SK-N-SH treated with all-trans-retinoic acid at 6 μM for 48 hours (cell line): ENCODE measurements at regions not wholly inside any gene's neighbourhood (a gene's known extent, or its start where the extent isn't known, plus 50 kb on each side); places are given as distances from the start of the nearest gene placed in this dataset.

Source experiments
- ATAC-seq: fragments of 200-7000 bp; cut with Tn5 transposase; 3 replicates; pipeline ENCODE4 v1.9.1; 2020; ENCODE audit warnings: mild to moderate bottlenecking, moderate library complexity
- ARNTL ChIP-seq: fragments of 450-650 bp; formaldehyde crosslinking; IDR thresholded peaks from 2 replicates; pipeline ENCODE4 v1.5.0; 2020; ENCODE audit warnings: low read depth, mild to moderate bottlenecking, moderate library complexity, borderline replicate concordance
- BACH2 ChIP-seq: fragments of 250-450 bp; sonication (Bioruptor Pico); IDR thresholded peaks from 2 replicates; pipeline ENCODE4 v1.9.0; 2021; ENCODE audit warnings: mild to moderate bottlenecking, borderline replicate concordance
- CSDC2 ChIP-seq: fragments of 250-450 bp; sonication (Bioruptor Pico); IDR thresholded peaks from 2 replicates; pipeline ENCODE4 v1.5.0; 2020; ENCODE audit warnings: mild to moderate bottlenecking, moderate library complexity
- ESRRG ChIP-seq: fragments of 250-450 bp; sonication (Bioruptor Pico); IDR thresholded peaks from 2 replicates; pipeline ENCODE4 v1.6.1; 2021; ENCODE audit warnings: mild to moderate bottlenecking
- GLIS3 ChIP-seq: fragments of 250-450 bp; sonication (Bioruptor Pico); IDR thresholded peaks from 2 replicates; pipeline ENCODE4 v1.5.0; 2020; ENCODE audit warnings: mild to moderate bottlenecking, moderate library complexity
- ISL1 ChIP-seq: fragments of 250-450 bp; sonication (Bioruptor Pico); IDR thresholded peaks from 2 replicates; pipeline ENCODE4 v2.1.2; 2022; ENCODE audit warnings: mild to moderate bottlenecking, moderate library complexity
- OSR1 ChIP-seq: fragments of 250-450 bp; sonication (Bioruptor Pico); IDR thresholded peaks from 2 replicates; pipeline ENCODE4 v1.8.0; 2022; ENCODE audit warnings: moderate library complexity, mild to moderate bottlenecking, inconsistent platforms
- PPARA ChIP-seq: fragments of 250-450 bp; sonication (Bioruptor Pico); IDR thresholded peaks from 2 replicates; pipeline ENCODE4 v1.5.0; 2020; ENCODE audit warnings: mild to moderate bottlenecking, borderline replicate concordance
- RARB ChIP-seq: fragments of 250-450 bp; sonication (Bioruptor Pico); IDR thresholded peaks from 2 replicates; pipeline ENCODE4 v1.8.0; 2021; ENCODE audit warnings: mild to moderate bottlenecking, moderate library complexity
- SNAI2 ChIP-seq: fragments of 250-450 bp; sonication (Bioruptor Pico); IDR thresholded peaks from 2 replicates; pipeline ENCODE4 v1.5.0; 2020; ENCODE audit warnings: mild to moderate bottlenecking, moderate library complexity
- TCF4 ChIP-seq: fragments of 250-450 bp; sonication (Bioruptor Pico); IDR thresholded peaks from 2 replicates; pipeline ENCODE4 v1.8.0; 2021; ENCODE audit warnings: mild to moderate bottlenecking, moderate library complexity, borderline replicate concordance
- TOX ChIP-seq: fragments of 250-450 bp; sonication (Bioruptor Pico); IDR thresholded peaks from 2 replicates; pipeline ENCODE4 v1.8.0; 2021; ENCODE audit warnings: mild to moderate bottlenecking, moderate library complexity, borderline replicate concordance
- ZC3H10 ChIP-seq: fragments of 250-450 bp; sonication (Bioruptor Pico); IDR thresholded peaks from 2 replicates; pipeline ENCODE4 v1.5.1; 2021; ENCODE audit warnings: mild to moderate bottlenecking, moderate library complexity
- ZFP3 ChIP-seq: fragments of 250-450 bp; sonication (Bioruptor Pico); IDR thresholded peaks from 2 replicates; pipeline ENCODE4 v1.5.0; 2020; ENCODE audit warnings: mild to moderate bottlenecking, moderate library complexity
- ZFP30 ChIP-seq: fragments of 450-650 bp; formaldehyde crosslinking; IDR thresholded peaks from 2 replicates; pipeline ENCODE4 v1.5.0; 2022; ENCODE audit warnings: mild to moderate bottlenecking, moderate library complexity
- ZNF565 ChIP-seq: fragments of 450-650 bp; formaldehyde crosslinking; conservative IDR thresholded peaks from 2 replicates; pipeline ENCODE4 v1.5.0; 2020; ENCODE audit warnings: low read depth, mild to moderate bottlenecking, moderate library complexity
- ZNF70 ChIP-seq: fragments of 450-650 bp; formaldehyde crosslinking; IDR thresholded peaks from 2 replicates; pipeline ENCODE4 v1.5.0; 2020; ENCODE audit warnings: mild to moderate bottlenecking, moderate library complexity
- ZNF8 ChIP-seq: fragments of 450-650 bp; formaldehyde crosslinking; IDR thresholded peaks from 2 replicates; pipeline ENCODE4 v1.5.0; 2020; ENCODE audit warnings: mild to moderate bottlenecking, moderate library complexity
- TF ChIP-seq, protein P1 (sequence below): fragments of 250-450 bp; sonication (Bioruptor Pico); IDR thresholded peaks from 2 replicates; pipeline ENCODE4 v1.8.0; 2021; ENCODE audit warnings: low read depth, mild to moderate bottlenecking, moderate library complexity, borderline replicate concordance
- TF ChIP-seq, protein P2 (sequence below): fragments of 250-450 bp; sonication (Bioruptor Pico); IDR thresholded peaks from 2 replicates; pipeline ENCODE4 v1.5.1; 2021; ENCODE audit warnings: mild to moderate bottlenecking, moderate library complexity
- TF ChIP-seq, protein P3 (sequence below): fragments of 250-450 bp; sonication (Bioruptor Pico); IDR thresholded peaks from 2 replicates; pipeline ENCODE4 v1.5.1; 2020; ENCODE audit warnings: low read depth, mild to moderate bottlenecking, moderate library complexity

DNA sequence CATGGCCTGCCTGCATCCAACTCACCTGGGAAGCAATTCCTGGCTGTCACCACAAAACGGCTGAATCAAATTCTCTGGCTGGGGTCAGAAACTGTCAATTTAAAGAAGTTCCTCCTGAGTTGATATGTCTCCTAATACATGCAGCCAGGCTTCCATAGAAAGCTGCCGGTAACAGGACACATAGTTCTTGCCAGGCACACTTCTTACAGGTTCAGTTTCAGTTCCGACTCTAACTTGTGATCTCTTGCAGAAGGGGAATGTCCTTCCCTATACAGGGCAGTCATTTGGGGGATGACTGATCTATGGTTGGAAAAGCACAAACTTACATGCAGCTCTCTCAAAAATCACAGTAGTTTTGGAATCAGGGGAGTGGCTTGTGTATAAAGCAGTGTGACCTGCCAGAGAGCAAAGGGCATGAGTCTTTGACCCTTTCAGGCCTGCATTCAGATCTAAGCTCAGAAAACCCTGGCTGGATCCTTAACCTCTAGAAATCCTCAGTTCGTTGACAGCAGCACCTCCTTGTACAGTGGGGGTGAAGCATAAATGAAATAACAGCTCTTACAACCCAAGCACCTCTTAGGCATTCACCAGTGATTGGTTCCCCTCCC lies 195.6 kb downstream of the SCP2D1 start:
- TF ChIP-seq GLIS3, result no peak
- TF ChIP-seq TCF4, result no peak
- no peak for TF ChIP-seq BACH2
- no peak for TF ChIP-seq ZFP3
- TF ChIP-seq RARB (CRISPR knock-in tag), result no peak
- TF ChIP-seq ZNF565, result no peak
- TF ChIP-seq ZFP30 (CRISPR knock-in tag), result no peak
- TF ChIP-seq PPARA (CRISPR knock-in tag), result no peak
- TF ChIP-seq, protein P1, sequence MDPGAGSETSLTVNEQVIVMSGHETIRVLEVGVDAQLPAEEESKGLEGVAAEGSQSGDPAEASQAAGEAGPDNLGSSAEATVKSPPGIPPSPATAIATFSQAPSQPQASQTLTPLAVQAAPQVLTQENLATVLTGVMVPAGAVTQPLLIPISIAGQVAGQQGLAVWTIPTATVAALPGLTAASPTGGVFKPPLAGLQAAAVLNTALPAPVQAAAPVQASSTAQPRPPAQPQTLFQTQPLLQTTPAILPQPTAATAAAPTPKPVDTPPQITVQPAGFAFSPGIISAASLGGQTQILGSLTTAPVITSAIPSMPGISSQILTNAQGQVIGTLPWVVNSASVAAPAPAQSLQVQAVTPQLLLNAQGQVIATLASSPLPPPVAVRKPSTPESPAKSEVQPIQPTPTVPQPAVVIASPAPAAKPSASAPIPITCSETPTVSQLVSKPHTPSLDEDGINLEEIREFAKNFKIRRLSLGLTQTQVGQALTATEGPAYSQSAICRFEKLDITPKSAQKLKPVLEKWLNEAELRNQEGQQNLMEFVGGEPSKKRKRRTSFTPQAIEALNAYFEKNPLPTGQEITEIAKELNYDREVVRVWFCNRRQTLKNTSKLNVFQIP (CRISPR knock-in tag), result no peak
- TF ChIP-seq SNAI2, result no peak
- TF ChIP-seq, protein P2, sequence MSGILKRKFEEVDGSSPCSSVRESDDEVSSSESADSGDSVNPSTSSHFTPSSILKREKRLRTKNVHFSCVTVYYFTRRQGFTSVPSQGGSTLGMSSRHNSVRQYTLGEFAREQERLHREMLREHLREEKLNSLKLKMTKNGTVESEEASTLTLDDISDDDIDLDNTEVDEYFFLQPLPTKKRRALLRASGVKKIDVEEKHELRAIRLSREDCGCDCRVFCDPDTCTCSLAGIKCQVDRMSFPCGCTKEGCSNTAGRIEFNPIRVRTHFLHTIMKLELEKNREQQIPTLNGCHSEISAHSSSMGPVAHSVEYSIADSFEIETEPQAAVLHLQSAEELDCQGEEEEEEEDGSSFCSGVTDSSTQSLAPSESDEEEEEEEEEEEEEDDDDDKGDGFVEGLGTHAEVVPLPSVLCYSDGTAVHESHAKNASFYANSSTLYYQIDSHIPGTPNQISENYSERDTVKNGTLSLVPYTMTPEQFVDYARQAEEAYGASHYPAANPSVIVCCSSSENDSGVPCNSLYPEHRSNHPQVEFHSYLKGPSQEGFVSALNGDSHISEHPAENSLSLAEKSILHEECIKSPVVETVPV (CRISPR knock-in tag), result no peak
- no peak for TF ChIP-seq CSDC2 (CRISPR knock-in tag)
- TF ChIP-seq ISL1 (CRISPR knock-in tag), result no peak
- no peak for ATAC-seq

DNA sequence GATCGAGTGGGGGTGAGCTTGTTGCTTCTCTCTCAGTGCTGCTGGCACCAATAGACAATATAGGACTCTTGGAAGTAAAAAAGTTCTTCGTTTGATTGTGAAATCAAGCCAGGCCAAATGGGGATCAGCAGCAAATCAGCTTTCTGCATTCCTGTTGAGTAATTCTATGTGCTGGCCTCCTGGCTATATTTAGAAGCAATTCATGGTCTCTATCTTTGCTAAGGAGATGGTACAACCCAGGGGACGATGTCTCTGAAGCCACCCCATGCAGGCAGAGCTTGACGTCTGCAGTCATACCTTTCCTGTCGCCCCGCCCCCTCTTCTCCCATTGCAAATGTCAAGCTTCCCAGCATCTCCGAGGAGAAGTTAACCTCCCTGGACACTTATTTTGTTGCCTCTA lies 199.1 kb downstream of the SCP2D1 start:
- ATAC-seq, result no peak

DNA sequence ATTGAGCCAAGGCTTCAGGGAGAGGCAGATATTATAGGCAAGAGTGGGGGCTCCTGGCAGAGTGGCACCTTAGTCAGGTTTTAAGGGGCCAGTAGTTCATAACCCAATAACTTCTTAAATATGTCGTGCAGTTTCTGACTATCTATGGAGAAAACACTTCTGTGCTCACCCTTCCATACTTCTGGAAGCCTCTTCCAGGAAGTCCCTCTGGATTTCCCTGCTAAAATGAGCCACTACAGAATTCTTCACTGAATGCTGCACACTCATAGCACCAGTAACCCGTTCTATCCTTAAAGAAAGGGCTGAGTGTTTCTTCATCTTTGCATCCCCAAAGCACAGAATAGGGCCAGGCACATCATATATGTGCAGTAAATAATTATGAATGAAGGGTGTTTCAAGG lies 198.5 kb upstream of the SLC24A3 start:
- TF ChIP-seq OSR1 (CRISPR knock-in tag), result no peak
- no peak for TF ChIP-seq ARNTL (CRISPR knock-in tag)
- TF ChIP-seq, protein P2 (CRISPR knock-in tag), result no peak
- TF ChIP-seq TOX (CRISPR knock-in tag), result no peak
- no peak for TF ChIP-seq BACH2
- no peak for TF ChIP-seq TCF4
- no peak for TF ChIP-seq ZNF565
- TF ChIP-seq, protein P3, sequence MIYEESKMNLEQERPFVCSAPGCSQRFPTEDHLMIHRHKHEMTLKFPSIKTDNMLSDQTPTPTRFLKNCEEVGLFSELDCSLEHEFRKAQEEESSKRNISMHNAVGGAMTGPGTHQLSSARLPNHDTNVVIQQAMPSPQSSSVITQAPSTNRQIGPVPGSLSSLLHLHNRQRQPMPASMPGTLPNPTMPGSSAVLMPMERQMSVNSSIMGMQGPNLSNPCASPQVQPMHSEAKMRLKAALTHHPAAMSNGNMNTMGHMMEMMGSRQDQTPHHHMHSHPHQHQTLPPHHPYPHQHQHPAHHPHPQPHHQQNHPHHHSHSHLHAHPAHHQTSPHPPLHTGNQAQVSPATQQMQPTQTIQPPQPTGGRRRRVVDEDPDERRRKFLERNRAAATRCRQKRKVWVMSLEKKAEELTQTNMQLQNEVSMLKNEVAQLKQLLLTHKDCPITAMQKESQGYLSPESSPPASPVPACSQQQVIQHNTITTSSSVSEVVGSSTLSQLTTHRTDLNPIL (CRISPR knock-in tag), result no peak
- TF ChIP-seq CSDC2 (CRISPR knock-in tag), result no peak
- TF ChIP-seq GLIS3, result no peak
- TF ChIP-seq ESRRG, result no peak
- TF ChIP-seq, protein P1 (CRISPR knock-in tag), result no peak
- no peak for TF ChIP-seq ZFP3
- TF ChIP-seq ZFP30 (CRISPR knock-in tag), result no peak
- no peak for TF ChIP-seq ZC3H10 (CRISPR knock-in tag)
- no peak for TF ChIP-seq ZNF8 (CRISPR knock-in tag)
- TF ChIP-seq PPARA (CRISPR knock-in tag), result no peak
- no peak for TF ChIP-seq ZNF70 (CRISPR knock-in tag)
- TF ChIP-seq ISL1 (CRISPR knock-in tag), result no peak
- TF ChIP-seq, all 23 proteins: peak for 0
- ATAC-seq, result no peak

More for the DNA sequence above, 199.1 kb downstream of the SCP2D1 start:
- TF ChIP-seq OSR1 (CRISPR knock-in tag) (no peak), ZC3H10 (CRISPR knock-in tag) (no peak), TOX (CRISPR knock-in tag) (no peak)
- TF ChIP-seq, all 23 proteins: peak for 0
